ENCODE measurements at regions not wholly inside any gene's neighbourhood (a gene's known extent, or its start where the extent isn't known, plus 50 kb on each side); places are given as distances from the start of the nearest gene placed in this dataset.
A peak's percentile ranks its signal among the peaks of the same experiment; 100 is the strongest.
"Not testable (repeated sequence)": the region's sequence is repeated elsewhere in the genome, so short reads cannot be mapped to it uniquely, and the experiment has no call there.

- DNase-seq = no peak
Observed at GRCh38 chr10:53422223-53422888, 649.8 kb upstream of the MBL2 start.

DNA sequence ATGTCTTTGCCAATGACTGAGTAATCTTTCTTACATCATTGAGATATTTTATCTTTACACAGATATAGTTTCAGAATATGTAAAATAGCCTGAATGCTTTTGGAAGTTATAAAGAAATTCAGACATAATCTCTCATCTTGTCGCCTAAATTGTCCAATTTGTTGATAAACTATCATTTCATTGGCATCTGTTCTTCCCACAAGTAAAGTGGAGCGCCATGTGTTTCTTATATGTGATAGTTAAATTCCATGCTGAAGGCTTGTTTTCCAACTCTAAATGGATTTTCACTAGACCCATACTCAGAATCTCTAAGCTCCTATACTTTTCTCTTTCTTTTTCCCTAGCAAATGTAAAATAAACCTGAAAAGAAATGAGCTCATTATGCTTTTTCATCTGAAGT is 640.1 kb upstream of the MBL2 start:
- no peak for DNase-seq

GRCh38 chr10:53406532-53406931 is 633.9 kb upstream of the MBL2 start:
- DNase-seq = no peak

- DNase-seq = no peak
Observed at GRCh38 chr10:53403688-53404087, 631.1 kb upstream of the MBL2 start.

- no peak for DNase-seq
Observed at GRCh38 chr10:53402594-53402993, 630.0 kb upstream of the MBL2 start.

- DNase-seq = no peak
Observed at GRCh38 chr10:53401536-53401935, 629.0 kb upstream of the MBL2 start.

GRCh38 chr10:53396876-53397275 is 624.3 kb upstream of the MBL2 start:
- DNase-seq = no peak

DNA sequence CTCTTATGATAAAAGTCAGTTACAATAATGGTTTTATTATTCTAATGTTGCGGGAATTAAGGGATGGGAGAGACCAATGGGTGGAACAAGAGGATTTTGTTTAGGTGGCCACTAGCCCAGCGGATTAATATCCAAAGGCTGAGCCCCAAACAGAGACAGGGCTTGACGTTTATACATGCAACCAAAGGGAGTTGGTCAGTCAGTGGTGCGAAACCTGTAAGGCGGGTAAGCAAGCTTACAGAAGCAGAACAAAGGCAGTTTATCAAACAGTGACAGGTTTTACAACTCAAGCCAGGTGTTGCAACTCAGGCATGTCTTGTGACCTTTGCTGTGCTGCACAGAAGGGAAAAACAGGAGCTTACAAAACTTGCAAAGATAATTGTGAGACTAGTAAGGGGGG is 622.9 kb upstream of the MBL2 start:
- DNase-seq = no peak

DNA sequence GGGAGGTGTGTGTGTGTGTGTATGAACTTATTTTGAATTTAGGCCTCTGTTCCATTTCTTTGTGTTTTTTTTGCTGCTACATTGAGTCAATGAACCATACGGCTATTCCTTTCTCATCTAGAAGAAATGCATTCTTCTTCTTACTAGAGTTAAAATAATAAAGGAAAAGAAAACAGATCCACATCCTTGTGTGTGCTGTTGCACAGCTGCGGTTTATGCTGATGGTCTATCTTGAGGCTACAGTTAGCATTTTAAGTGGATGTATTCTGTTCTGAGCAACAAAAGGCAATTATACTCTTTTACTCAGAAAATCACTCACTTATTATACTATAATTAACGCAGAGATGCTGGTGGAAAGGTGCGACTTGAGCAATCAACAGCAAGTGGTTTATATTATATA is 615.0 kb upstream of the MBL2 start:
- DNase-seq = no peak

GRCh38 chr10:53382543-53382942 is 610.0 kb upstream of the MBL2 start:
- DNase-seq = no peak

- no peak for DNase-seq
Observed at GRCh38 chr10:53379956-53380355, 607.4 kb upstream of the MBL2 start.

- no peak for DNase-seq
Observed at GRCh38 chr10:53370347-53370746, 597.8 kb upstream of the MBL2 start.

DNA sequence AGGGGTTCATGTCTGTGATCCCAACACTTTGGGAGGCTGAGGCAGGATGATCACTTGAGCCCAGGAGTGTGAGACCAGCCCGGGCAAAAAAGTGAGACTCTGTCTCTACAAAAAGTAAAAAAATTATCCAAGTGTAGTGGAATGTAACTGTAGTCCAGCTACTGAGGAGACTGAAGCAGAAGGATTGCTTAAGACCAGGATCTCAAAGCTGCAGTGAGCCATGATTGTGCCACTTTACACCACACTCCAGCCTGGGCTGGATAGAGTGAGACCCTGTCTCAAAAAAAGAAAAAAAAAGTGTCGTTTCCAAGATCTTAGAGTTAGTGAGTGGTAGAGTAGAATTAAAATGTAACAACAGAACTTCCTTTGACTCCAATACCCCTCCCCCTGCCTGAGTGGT is 589.4 kb upstream of the MBL2 start:
- no peak for DNase-seq

DNA sequence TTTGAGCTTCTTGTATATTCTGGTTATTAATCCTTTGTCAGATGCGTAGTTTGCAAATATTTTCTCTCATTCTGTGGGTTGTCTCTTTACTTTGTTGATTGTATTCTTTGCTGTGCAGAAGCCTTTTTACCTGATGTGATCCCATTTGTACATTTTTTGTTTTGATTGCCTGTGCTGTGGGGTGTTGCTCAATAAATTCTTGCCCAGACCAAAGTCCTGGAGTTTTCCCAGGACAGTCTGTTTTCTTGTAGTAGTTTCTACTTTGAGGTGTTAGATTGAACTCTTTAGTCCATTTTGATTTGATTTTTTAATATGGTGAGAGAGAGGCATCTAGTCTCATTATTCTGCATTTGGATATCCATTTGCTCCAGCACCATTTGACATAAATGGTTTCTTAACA is 588.7 kb upstream of the MBL2 start:
- no peak for DNase-seq

DNA sequence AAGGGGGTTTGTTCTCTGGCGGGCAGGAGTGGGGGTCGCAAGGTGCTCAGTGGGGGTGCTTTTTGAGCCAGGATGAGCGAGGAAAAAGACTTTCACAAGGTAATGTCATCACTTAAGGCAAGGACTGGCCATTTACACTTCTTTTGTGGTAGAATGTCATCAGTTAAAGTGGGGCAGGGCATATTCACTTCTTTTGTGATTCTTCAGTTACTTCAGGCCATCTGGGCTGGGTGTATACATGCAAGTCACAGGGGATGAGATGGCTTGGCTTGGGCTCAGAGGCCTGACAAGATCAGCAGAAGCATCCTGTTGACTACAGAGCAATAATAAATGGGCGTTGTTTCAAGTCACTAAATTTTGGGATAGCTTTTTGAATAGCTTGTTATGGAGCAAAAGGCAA is 586.4 kb upstream of the MBL2 start:
- DNase-seq = not testable (repeated sequence)

DNA sequence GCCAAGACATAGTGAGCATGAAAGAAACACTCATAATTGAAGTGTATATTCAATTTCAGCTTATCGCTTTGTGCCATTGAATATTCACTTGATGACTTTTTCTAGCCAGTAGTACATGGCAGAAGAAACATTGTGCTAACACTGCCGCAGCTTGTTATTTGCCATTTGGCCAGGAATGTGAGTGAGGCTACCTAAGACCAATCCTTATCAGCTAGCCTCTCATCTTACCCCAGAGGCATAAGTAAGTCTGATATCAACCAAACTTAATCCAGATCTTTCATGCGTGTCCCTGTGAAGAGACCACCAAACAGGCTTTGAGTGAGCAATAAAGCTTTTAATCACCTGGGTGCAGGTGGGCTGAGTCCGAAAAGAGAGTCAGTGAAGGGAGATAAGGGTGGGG is 586.0 kb upstream of the MBL2 start:
- no peak for DNase-seq

DNA sequence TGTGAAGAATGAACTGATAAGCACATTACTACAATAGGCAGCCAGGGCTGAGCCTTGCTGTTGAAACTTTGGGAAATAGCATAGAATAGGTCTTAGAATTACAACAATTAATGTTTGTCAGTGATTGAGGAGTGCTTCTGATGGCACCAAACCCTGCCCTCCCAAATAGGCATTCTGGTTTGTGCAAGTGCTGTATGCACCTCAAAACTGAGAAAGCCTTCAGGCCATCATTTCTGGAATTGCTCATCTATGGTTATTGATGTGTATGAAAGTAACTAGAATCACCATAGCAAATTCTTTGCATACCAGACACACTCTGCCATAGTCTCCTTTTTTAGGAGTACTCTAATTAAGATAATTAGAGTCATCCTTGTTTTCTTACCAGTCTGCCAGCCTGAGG is 585.0 kb upstream of the MBL2 start:
- DNase-seq = no peak

DNA sequence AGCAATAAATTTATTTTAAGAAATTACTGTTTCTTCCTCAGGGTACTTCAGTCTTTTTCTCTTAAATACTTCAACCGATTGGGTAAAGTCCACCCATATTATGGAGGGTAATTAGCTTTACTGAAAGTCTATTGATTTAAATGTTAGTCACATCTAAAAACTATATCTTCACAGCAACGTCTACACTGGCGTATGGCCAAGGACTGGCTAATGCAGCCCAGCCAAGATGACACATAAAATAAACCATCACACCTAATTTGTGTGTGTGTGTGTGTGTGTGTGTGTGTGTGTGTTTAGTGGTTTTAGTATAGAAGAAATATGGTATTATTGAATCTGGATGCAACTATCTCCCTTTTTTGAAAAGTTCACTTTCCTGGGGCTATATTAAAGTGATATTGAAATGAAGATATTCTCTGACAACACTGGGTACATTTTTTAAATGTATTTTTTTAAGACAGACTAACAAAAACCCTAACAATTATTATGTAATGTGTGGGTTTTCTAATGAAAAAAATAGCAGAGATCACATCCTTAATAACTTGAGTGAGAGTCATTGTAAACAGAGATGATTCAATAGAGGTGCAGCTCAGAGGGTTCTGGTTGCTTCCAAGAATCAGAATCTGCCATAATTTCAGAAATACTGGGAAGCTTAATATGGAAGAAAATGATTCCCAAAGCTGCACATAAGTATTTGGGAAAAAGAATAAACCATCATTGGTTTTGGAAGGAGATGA is 584.2 kb upstream of the MBL2 start:
- DNase-seq = peak; percentile 7

DNA sequence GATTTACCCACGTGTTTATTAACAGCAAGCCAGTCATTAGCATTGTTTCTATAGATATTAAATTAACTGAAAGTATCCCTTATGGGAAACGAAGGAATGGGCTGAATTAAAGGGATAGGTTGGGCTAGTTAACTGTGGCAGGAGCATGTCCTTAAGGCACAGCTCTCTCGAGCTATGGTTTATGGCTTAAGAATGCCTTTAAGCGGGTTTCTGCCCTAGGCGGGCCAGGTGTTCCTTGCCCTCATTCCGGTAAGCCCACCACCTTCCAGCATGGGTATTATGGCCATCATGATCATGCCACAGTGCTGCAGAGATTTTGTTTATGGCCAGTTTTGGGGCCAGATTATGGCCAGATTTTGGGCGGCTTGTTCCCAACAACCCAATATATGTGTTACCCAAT is 569.9 kb upstream of the MBL2 start:
- DNase-seq = not testable (repeated sequence)

GRCh38 chr10:53338199-53338598 is 565.6 kb upstream of the MBL2 start:
- not testable (repeated sequence) for DNase-seq

DNA sequence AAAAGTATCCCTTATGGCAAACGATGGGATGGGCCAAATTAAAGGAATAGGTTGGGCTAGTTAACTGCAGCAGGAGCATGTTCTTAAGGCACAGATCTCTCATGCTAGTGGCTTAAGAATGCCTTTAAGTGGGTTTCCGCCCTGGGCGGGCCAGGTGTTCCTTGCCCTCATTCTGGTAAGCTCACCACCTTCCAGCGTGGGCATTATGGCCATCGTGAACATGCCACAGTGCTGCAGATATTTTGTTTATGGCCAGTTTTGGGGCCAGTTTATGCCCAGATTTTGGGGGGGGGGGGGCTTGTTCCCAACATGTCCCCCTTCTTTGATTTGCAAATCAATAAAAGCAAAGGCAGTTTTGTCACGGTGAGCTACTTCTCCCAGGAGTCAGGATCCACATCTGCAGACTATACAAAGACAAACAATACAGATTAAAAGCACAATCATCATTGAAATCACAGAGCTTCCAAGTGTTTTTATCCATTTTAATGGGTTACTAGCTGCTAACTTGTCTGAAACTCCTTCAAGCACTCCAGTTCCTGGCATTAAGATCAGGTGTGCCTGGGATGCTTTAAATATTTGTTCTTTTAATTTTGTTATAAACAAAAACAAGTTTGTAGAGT is 563.3 kb upstream of the MBL2 start:
- DNase-seq = not testable (repeated sequence)

DNA sequence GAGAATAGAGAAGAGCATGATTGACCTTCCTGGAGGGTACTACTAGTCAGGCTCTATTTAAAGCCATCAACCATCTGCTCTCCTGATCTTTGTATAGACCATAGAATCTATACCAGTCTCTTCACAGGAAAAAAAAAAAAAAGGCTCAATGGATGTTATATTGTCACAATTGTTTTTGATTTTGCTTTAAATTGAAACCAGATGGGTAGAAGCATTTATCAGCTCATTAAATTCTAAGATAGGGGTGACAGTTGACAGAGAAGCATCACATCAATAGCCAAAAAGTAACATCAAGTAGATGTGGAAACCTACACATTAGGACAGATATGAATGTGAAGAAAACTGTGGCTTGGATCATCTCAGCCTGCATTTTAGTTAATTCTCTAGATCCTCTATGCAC is 558.9 kb upstream of the MBL2 start:
- no peak for DNase-seq

- not testable (repeated sequence) for DNase-seq
Observed at GRCh38 chr10:53326401-53327305, 554.1 kb upstream of the MBL2 start.

All from fibroblast of skin of right quadriceps (primary cell).